OCI-LY3 (cell line): ENCODE measurements at regions not wholly inside any gene's neighbourhood (a gene's known extent, or its start where the extent isn't known, plus 50 kb on each side); places are given as distances from the start of the nearest gene placed in this dataset.

Experiments
- CTCF ChIP-seq: fragments of 200-600, 300-600 bp; sonication (generic); IDR thresholded peaks from 2 replicates; pipeline ENCODE4 v1.5.1; 2014; ENCODE audit warnings: antibody characterized with exemption, low read length, low read depth
- EZH2phosphoT487 ChIP-seq: fragments of 200-600 bp; shearing (Covaris generic); IDR thresholded peaks from 2 replicates; pipeline ENCODE4 v1.6.1; 2018; ENCODE audit warnings: antibody characterized with exemption, mixed run types, low read depth

- no peak for TF ChIP-seq EZH2phosphoT487
- no peak for TF ChIP-seq CTCF
Measured at GRCh38 chr7:113263749-113264148, 145.4 kb upstream of the SMIM30 start.
